ENCODE measurements at regions not wholly inside any gene's neighbourhood (a gene's known extent, or its start where the extent isn't known, plus 50 kb on each side); places are given as distances from the start of the nearest gene placed in this dataset.
"Not testable (repeated sequence)": the region's sequence is repeated elsewhere in the genome, so short reads cannot be mapped to it uniquely, and the experiment has no call there.

GRCh38 chr12:127044836-127045235 is 1222.1 kb upstream of the TMEM132C start:
- Histone ChIP-seq H3K9me3 (no peaks in the 10 kb centered on the region), H3K4me3 (no peak overlapping the region), H3K27ac (no peak overlapping the region), H3K36me3 (no peaks in the 10 kb centered on the region), H3K27me3 (no peaks in the 10 kb centered on the region), H3K4me1 (no peaks in the 10 kb centered on the region)
- TF ChIP-seq CTCF (IDR thresholded peaks at IDR 0.05) = no peak
- intact Hi-C loops (cut with DNase I) = no loop called here
- DNase-seq (no peak), ATAC-seq (no peak)

GRCh38 chr12:127046467-127046866 is 1220.5 kb upstream of the TMEM132C start:
- no peak for DNase-seq
- ATAC-seq = no peak
- no peak overlapping the region for H3K4me3 ChIP-seq
- H3K27ac ChIP-seq = no peak overlapping the region
- no peaks in the 10 kb centered on the region for H3K9me3 ChIP-seq
- H3K36me3 ChIP-seq = no peaks in the 10 kb centered on the region
- no peak for TF ChIP-seq CTCF (IDR thresholded peaks at IDR 0.05)
- no peaks in the 10 kb centered on the region for H3K27me3 ChIP-seq
- no peaks in the 10 kb centered on the region for H3K4me1 ChIP-seq
- intact Hi-C loops (cut with DNase I) = no loop called here

GRCh38 chr12:127048057-127048456 is 1218.9 kb upstream of the TMEM132C start:
- intact Hi-C loops (cut with DNase I) = no loop called here
- no peaks in the 10 kb centered on the region for H3K4me1 ChIP-seq
- H3K9me3 ChIP-seq = no peaks in the 10 kb centered on the region
- H3K27ac ChIP-seq = no peak overlapping the region
- no peak for ATAC-seq
- TF ChIP-seq CTCF (IDR thresholded peaks at IDR 0.05) = no peak
- no peaks in the 10 kb centered on the region for H3K27me3 ChIP-seq
- H3K4me3 ChIP-seq = no peak overlapping the region
- no peaks in the 10 kb centered on the region for H3K36me3 ChIP-seq
- DNase-seq = no peak

GRCh38 chr12:127048525-127048924 is 1218.4 kb upstream of the TMEM132C start:
- ATAC-seq; H3K4me3 ChIP-seq; H3K27me3 ChIP-seq; H3K4me1 ChIP-seq; H3K9me3 ChIP-seq; DNase-seq; intact Hi-C loops (cut with DNase I); H3K36me3 ChIP-seq; H3K27ac ChIP-seq: not testable (repeated sequence)

- H3K27ac ChIP-seq = no peak overlapping the region
- H3K36me3 ChIP-seq = no peaks in the 10 kb centered on the region
- H3K4me1 ChIP-seq = no peaks in the 10 kb centered on the region
- no peaks in the 10 kb centered on the region for H3K9me3 ChIP-seq
- no peak overlapping the region for H3K4me3 ChIP-seq
- no peak for TF ChIP-seq CTCF (IDR thresholded peaks at IDR 0.05)
- ATAC-seq = no peak
- intact Hi-C loops (cut with DNase I) = no loop called here
- no peak for DNase-seq
- no peaks in the 10 kb centered on the region for H3K27me3 ChIP-seq
Observed at GRCh38 chr12:127051139-127051538, 1215.8 kb upstream of the TMEM132C start.

- TF ChIP-seq CTCF (IDR thresholded peaks at IDR 0.05) = no peak
- Histone ChIP-seq H3K9me3 (no peaks in the 10 kb centered on the region), H3K4me1 (no peaks in the 10 kb centered on the region), H3K27ac (no peak overlapping the region), H3K36me3 (no peaks in the 10 kb centered on the region), H3K4me3 (no peak overlapping the region), H3K27me3 (no peaks in the 10 kb centered on the region)
- no peak for DNase-seq
- intact Hi-C loops (cut with DNase I) = no loop called here
- ATAC-seq = no peak
Observed at GRCh38 chr12:127052511-127053232, 1214.3 kb upstream of the TMEM132C start.

Data from upper lobe of right lung (tissue), 1 donor.